ENCODE measurements at regions not wholly inside any gene's neighbourhood (a gene's known extent, or its start where the extent isn't known, plus 50 kb on each side); places are given as distances from the start of the nearest gene placed in this dataset.
"Not testable (repeated sequence)": the region's sequence is repeated elsewhere in the genome, so short reads cannot be mapped to it uniquely, and the experiment has no call there.

DNA sequence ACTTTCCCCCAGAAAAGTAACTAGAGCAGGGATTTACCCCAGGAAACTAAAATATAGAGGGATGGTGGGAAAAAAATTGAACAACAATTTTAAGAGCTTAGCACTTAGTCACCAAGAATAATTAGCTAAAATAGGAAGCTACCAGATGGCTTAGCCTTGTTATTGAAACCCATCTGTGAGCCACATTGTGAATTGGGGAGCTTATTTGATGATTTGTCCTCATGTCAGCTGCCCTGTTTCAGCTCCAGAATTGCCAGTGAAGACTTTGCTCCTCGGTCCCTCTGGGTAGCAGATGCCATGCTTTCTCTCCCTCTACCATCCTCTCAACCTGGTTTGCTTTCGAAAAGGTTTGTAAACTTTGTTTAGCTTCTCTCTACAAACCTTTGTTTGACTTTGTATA lies 67.7 kb upstream of the PTHLH start:
- H3K4ac ChIP-seq (ENCODE audit: low read depth, low read length): no peak overlapping the region
- ChIA-PET CTCF (no interaction called here), POLR2A (ENCODE audit: unreplicated experiment) (no interaction called here)
- no peak overlapping the region for H3K56ac ChIP-seq (ENCODE audit: extremely low read depth, insufficient read depth, low read length)
- H2BK15ac ChIP-seq (ENCODE audit: low read depth, low read length): no peak overlapping the region
- H3K27ac ChIP-seq (ENCODE audit: insufficient read depth, low read length): no peak overlapping the region
- H3K4me2 ChIP-seq (ENCODE audit: low read depth, low read length): no peak overlapping the region
- no peaks in the 10 kb centered on the region for H3K9me3 ChIP-seq (ENCODE audit: control insufficient read depth, insufficient read depth, low read length)
- no peak overlapping the region for H3K18ac ChIP-seq (ENCODE audit: low read depth, low read length)
- H3K79me1 ChIP-seq (ENCODE audit: low read depth in 1 of 2, low read length in 2 of 2): no peaks in the 10 kb centered on the region
- intact Hi-C loops (cut with micrococcal nuclease): no loop called here
- H2AK9ac ChIP-seq (replicated peaks; ENCODE audit: low read depth, low read length, poor library complexity): no peak overlapping the region
- H3K9ac ChIP-seq (ENCODE audit: low read depth, low read length): no peak overlapping the region
- dilution Hi-C loops (cut with HindIII; ENCODE audit: low sequenced_read_pairs, unreplicated experiment): no loop called here
- no TSS peak for BruUV-seq (replicated peaks)
- TF ChIP-seq RAD21 (IDR thresholded peaks at IDR 0.05; ENCODE audit: low read length) (no peak), MAZ (IDR thresholded peaks at IDR 0.05; ENCODE audit: borderline replicate concordance, low read depth, low read length) (no peak), RCOR1 (IDR thresholded peaks at IDR 0.05; ENCODE audit: insufficient replicate concordance, low read length) (no peak), BHLHE40 (IDR thresholded peaks at IDR 0.05; ENCODE audit: low read depth, low read length) (no peak), SMC3 (IDR thresholded peaks at IDR 0.05; ENCODE audit: low read depth, low read length) (no peak)
- H3K23ac ChIP-seq (ENCODE audit: low read depth, low read length): no peak overlapping the region
- WGBS, 2 experiments (ENCODE audit: extremely low coverage in 2 of 2, insufficient read length in 1 of 2): no CpG with 5 or more reads among the region's 2 CpGs
- H4K8ac ChIP-seq (ENCODE audit: low read depth in 2 of 2, low read length in 2 of 2): no peak overlapping the region
- H2BK120ac ChIP-seq (ENCODE audit: low read depth, low read length): no peak overlapping the region
- no peak overlapping the region for H2AFZ ChIP-seq (replicated peaks; ENCODE audit: low read length, poor library complexity)
- DNase-seq (no peak), ATAC-seq (ENCODE audit: low read depth) (no peak)
- no peak overlapping the region for H2BK20ac ChIP-seq (ENCODE audit: low read depth, low read length)
- H4K91ac ChIP-seq (ENCODE audit: insufficient read depth, low read depth, low read length): no peak overlapping the region
- no peak overlapping the region for H4K5ac ChIP-seq (ENCODE audit: low read depth, low read length)
- no peak overlapping the region for H3K4me3 ChIP-seq (ENCODE audit: insufficient read depth, low read depth, low read length)
- in situ Hi-C loops (cut with MboI; ENCODE audit: low sequenced_read_pairs): no loop called here
- H3K27me3 ChIP-seq (ENCODE audit: control insufficient read depth, insufficient read depth, low read length): no peaks in the 10 kb centered on the region
- no peaks in the 10 kb centered on the region for H3K4me1 ChIP-seq (ENCODE audit: control insufficient read depth, insufficient read depth, low read length)
- H3K9me1 ChIP-seq (ENCODE audit: insufficient read depth, low read length): no peaks in the 10 kb centered on the region
- no peak overlapping the region for H2BK5ac ChIP-seq (ENCODE audit: low read depth, low read length, poor library complexity, severe bottlenecking)
- H3K14ac ChIP-seq (replicated peaks; ENCODE audit: low read depth, low read length): no peak overlapping the region
- no peaks in the 10 kb centered on the region; the same call in 1 of the 2 replicates for H4K20me1 ChIP-seq (ENCODE audit: insufficient read depth, low read length)
- H3K36me3 ChIP-seq (ENCODE audit: control insufficient read depth, insufficient read depth, low read length): no peaks in the 10 kb centered on the region
- H2AK5ac ChIP-seq (ENCODE audit: low read depth, low read length): no peak overlapping the region

GRCh38 chr12:28046600-28046999 lies 74.1 kb upstream of the PTHLH start:
- H2BK20ac ChIP-seq (ENCODE audit: low read depth, low read length); H3K56ac ChIP-seq (ENCODE audit: extremely low read depth, insufficient read depth, low read length); H2BK5ac ChIP-seq (ENCODE audit: low read depth, low read length, poor library complexity, severe bottlenecking); H3K14ac ChIP-seq (replicated peaks; ENCODE audit: low read depth, low read length); H2AFZ ChIP-seq (replicated peaks; ENCODE audit: low read length, poor library complexity); intact Hi-C loops (cut with micrococcal nuclease); H2BK120ac ChIP-seq (ENCODE audit: low read depth, low read length); DNase-seq; H3K18ac ChIP-seq (ENCODE audit: low read depth, low read length); POLR2A ChIA-PET (ENCODE audit: unreplicated experiment); H3K23ac ChIP-seq (ENCODE audit: low read depth, low read length); H3K9ac ChIP-seq (ENCODE audit: low read depth, low read length); H2AK5ac ChIP-seq (ENCODE audit: low read depth, low read length); H3K9me3 ChIP-seq (ENCODE audit: control insufficient read depth, insufficient read depth, low read length); H3K79me1 ChIP-seq (ENCODE audit: low read depth in 1 of 2, low read length in 2 of 2); H2AK9ac ChIP-seq (replicated peaks; ENCODE audit: low read depth, low read length, poor library complexity); dilution Hi-C loops (cut with HindIII; ENCODE audit: low sequenced_read_pairs, unreplicated experiment); H3K27ac ChIP-seq (ENCODE audit: insufficient read depth, low read length); ATAC-seq (ENCODE audit: low read depth); BruUV-seq (replicated peaks); H3K4me2 ChIP-seq (ENCODE audit: low read depth, low read length); H3K27me3 ChIP-seq (ENCODE audit: control insufficient read depth, insufficient read depth, low read length); CTCF ChIA-PET; H4K5ac ChIP-seq (ENCODE audit: low read depth, low read length); H4K91ac ChIP-seq (ENCODE audit: insufficient read depth, low read depth, low read length); H3K36me3 ChIP-seq (ENCODE audit: control insufficient read depth, insufficient read depth, low read length); H4K8ac ChIP-seq (ENCODE audit: low read depth in 2 of 2, low read length in 2 of 2); H3K4ac ChIP-seq (ENCODE audit: low read depth, low read length); H3K4me3 ChIP-seq (ENCODE audit: insufficient read depth, low read depth, low read length); H2BK15ac ChIP-seq (ENCODE audit: low read depth, low read length); H3K9me1 ChIP-seq (ENCODE audit: insufficient read depth, low read length); in situ Hi-C loops (cut with MboI; ENCODE audit: low sequenced_read_pairs); H3K4me1 ChIP-seq (ENCODE audit: control insufficient read depth, insufficient read depth, low read length); H4K20me1 ChIP-seq (ENCODE audit: insufficient read depth, low read length): not testable (repeated sequence)
- WGBS, 2 experiments (ENCODE audit: extremely low coverage in 2 of 2, insufficient read length in 1 of 2): no CpG with 5 or more reads among the region's 3 CpGs

Measured in IMR-90 (cell line).